ENCODE measurements at regions not wholly inside any gene's neighbourhood (a gene's known extent, or its start where the extent isn't known, plus 50 kb on each side); places are given as distances from the start of the nearest gene placed in this dataset.

- TF ChIP-seq EZH2 (IDR thresholded peaks at IDR 0.05; ENCODE audit: borderline replicate concordance) (no peak), EZH2phosphoT487 (IDR thresholded peaks at IDR 0.05; ENCODE audit: low read depth, severe bottlenecking, unreplicated experiment) (no peak), CTCF (IDR thresholded peaks at IDR 0.05; ENCODE audit: poor library complexity) (no peak)
Measured at GRCh38 chr6:40139447-40139846, 205.2 kb upstream of the MOCS1 start.
